GM23248 (cell line): ENCODE measurements at regions not wholly inside any gene's neighbourhood (a gene's known extent, or its start where the extent isn't known, plus 50 kb on each side); places are given as distances from the start of the nearest gene placed in this dataset.

Source experiments
- EZH2 ChIP-seq: fragments of 200-600 bp; sonication (generic); IDR thresholded peaks from 2 replicates; pipeline ENCODE4 v1.6.1; 2018; ENCODE audit warnings: antibody characterized with exemption, mild to moderate bottlenecking; ENCODE audit not compliant: insufficient read depth, poor library complexity, severe bottlenecking
- EZH2phosphoT487 ChIP-seq: fragments of 200-600 bp; sonication (generic); IDR thresholded peaks from 2 replicates; pipeline ENCODE4 v1.6.1; 2018; ENCODE audit warnings: antibody characterized with exemption, moderate library complexity, mild to moderate bottlenecking, low read depth; ENCODE audit not compliant: insufficient read depth

DNA sequence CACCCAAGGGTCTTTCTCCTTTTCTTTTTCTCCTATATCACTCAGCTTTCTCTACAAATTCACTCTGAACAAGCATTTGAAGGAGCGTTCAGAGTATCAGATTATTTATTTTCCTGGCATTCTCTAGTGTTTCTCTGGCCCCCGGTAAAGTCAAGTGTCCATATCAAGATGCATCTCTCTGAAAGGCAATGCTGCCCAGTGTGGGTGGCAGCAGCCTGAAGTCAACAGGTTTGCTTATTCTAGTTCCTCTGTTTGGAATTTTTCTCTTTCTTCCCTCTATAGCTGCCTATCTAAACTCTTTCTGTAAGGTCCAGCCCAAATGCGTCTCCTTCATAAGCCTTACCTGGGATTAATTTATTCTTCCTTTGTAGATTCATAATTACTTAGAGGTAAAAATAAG lies 526.2 kb upstream of the TNP1 start:
- TF ChIP-seq EZH2phosphoT487 (no peak), EZH2 (no peak)
